ENCODE measurements at regions not wholly inside any gene's neighbourhood (a gene's known extent, or its start where the extent isn't known, plus 50 kb on each side); places are given as distances from the start of the nearest gene placed in this dataset.
"Not testable (repeated sequence)": the region's sequence is repeated elsewhere in the genome, so short reads cannot be mapped to it uniquely, and the experiment has no call there.

- not testable (repeated sequence) for DNase-seq
These were observed 51.5 kb downstream of the PPIAL4A start for GRCh38 chr1:120941066-120941465.

GRCh38 chr1:120941836-120942217, 52.3 kb downstream of the PPIAL4A start:
- DNase-seq = not testable (repeated sequence)

GRCh38 chr1:120942218-120942944, 52.8 kb downstream of the PPIAL4A start:
- DNase-seq = peak; percentile 68

- DNase-seq = not testable (repeated sequence)
These were observed 53.4 kb downstream of the PPIAL4A start for GRCh38 chr1:120942945-120943319.

GRCh38 chr1:120944691-120945090, 55.1 kb downstream of the PPIAL4A start:
- not testable (repeated sequence) for DNase-seq

- not testable (repeated sequence) for DNase-seq
These were observed 55.6 kb downstream of the PPIAL4A start for GRCh38 chr1:120945122-120945521.

- not testable (repeated sequence) for DNase-seq
These were observed 57.5 kb downstream of the PPIAL4A start for GRCh38 chr1:120947114-120947513.

- not testable (repeated sequence) for DNase-seq
These were observed 60.2 kb downstream of the PPIAL4A start for GRCh38 chr1:120949724-120950123.

GRCh38 chr1:120950633-120951032, 61.1 kb downstream of the PPIAL4A start:
- not testable (repeated sequence) for DNase-seq

GRCh38 chr1:120951100-120951499, 61.5 kb downstream of the PPIAL4A start:
- DNase-seq = not testable (repeated sequence)

- DNase-seq = not testable (repeated sequence)
These were observed 62.8 kb downstream of the PPIAL4A start for GRCh38 chr1:120952207-120952870.

- DNase-seq = not testable (repeated sequence)
These were observed 63.3 kb downstream of the PPIAL4A start for GRCh38 chr1:120952871-120953265.

- DNase-seq = no peak
These were observed 65.2 kb downstream of the PPIAL4A start for GRCh38 chr1:120954736-120955135.

GRCh38 chr1:120955961-120956360, 66.4 kb downstream of the PPIAL4A start:
- DNase-seq = not testable (repeated sequence)

- not testable (repeated sequence) for DNase-seq
These were observed 76.4 kb downstream of the PPIAL4A start for GRCh38 chr1:120966018-120966417.

- not testable (repeated sequence) for DNase-seq
These were observed 83.3 kb downstream of the PPIAL4A start for GRCh38 chr1:120972863-120973262.

GRCh38 chr1:120973836-120974235, 84.3 kb downstream of the PPIAL4A start:
- DNase-seq = not testable (repeated sequence)

- DNase-seq = not testable (repeated sequence)
These were observed 87.7 kb downstream of the PPIAL4A start for GRCh38 chr1:120977279-120977678.

- not testable (repeated sequence) for DNase-seq
These were observed 92.0 kb downstream of the PPIAL4A start for GRCh38 chr1:120981489-120982094.

GRCh38 chr1:120994614-120995013, 105.0 kb downstream of the PPIAL4A start:
- DNase-seq = not testable (repeated sequence)

- not testable (repeated sequence) for DNase-seq
These were observed 105.5 kb downstream of the PPIAL4A start for GRCh38 chr1:120995025-120995424.

- DNase-seq = not testable (repeated sequence)
These were observed 111.6 kb downstream of the PPIAL4A start for GRCh38 chr1:121001090-121001726.

GRCh38 chr1:121003230-121003629, 113.7 kb downstream of the PPIAL4A start:
- not testable (repeated sequence) for DNase-seq

Data from kidney glomerular epithelial cell (primary cell).